Right lobe of liver (tissue), 6 donors: ENCODE measurements at regions not wholly inside any gene's neighbourhood (a gene's known extent, or its start where the extent isn't known, plus 50 kb on each side); places are given as distances from the start of the nearest gene placed in this dataset.

ENCODE experiments used
- ATAC-seq, 4 donors: fragments of 200-7000 bp; cut with Tn5 transposase; one replicate each; pipeline ENCODE4 v1.9.1; 2020; ENCODE audit warnings: mild to moderate bottlenecking in 4 of 4, moderate library complexity in 4 of 4
- DNase-seq, 3 donors: peaks; one replicate each; pipeline ENCODE4 v3.0.0-alpha.2; 2020
- H3K27ac ChIP-seq, 3 donors: fragments of 200-600 bp; one replicate each; pipeline ENCODE4 v1.8.0; 2022
- H3K27me3 ChIP-seq, 2 donors: fragments of 200-600 bp; one replicate each; pipeline ENCODE4 v1.8.0; 2022
- H3K36me3 ChIP-seq, 4 donors: fragments of 200-600 bp; sonication (generic) in 1 of 4; one replicate each; pipeline versions ENCODE4 v1.5.1 to v1.8.0; 2017 to 2022; ENCODE audit warnings: control low read depth in 1 of 4
- H3K4me1 ChIP-seq, 4 donors: fragments of 200-600 bp; sonication (generic) in 1 of 4; one replicate each; pipeline versions ENCODE4 v1.5.1 to v1.8.0; 2017 to 2022; ENCODE audit warnings: control low read depth in 1 of 4
- H3K4me3 ChIP-seq, 3 donors: fragments of 200-600 bp; one replicate each; pipeline ENCODE4 v1.8.0; 2022
- H3K9me3 ChIP-seq, 4 donors: fragments of 200-600 bp; sonication (generic) in 1 of 4; one replicate each; pipeline versions ENCODE4 v1.5.1 to v1.8.0; 2017 to 2022; ENCODE audit warnings: control low read depth in 1 of 4
- CTCF ChIP-seq, 4 donors: fragments of 200-600 bp in 3 of 4; fragments of 450-650 bp in 1 of 4; IDR thresholded peaks; one replicate each; pipeline versions ENCODE4 v1.5.1 to v1.8.0; 2016 to 2022; ENCODE audit warnings: antibody characterized with exemption in 4 of 4, mild to moderate bottlenecking in 2 of 4
- POLR2A ChIP-seq: fragments of 450-650 bp; IDR thresholded peaks from one replicate; pipeline ENCODE4 v1.6.1; 2017; ENCODE audit warnings: antibody characterized with exemption, mild to moderate bottlenecking
- WGBS: methylation state at CpG from one replicate; pipeline ENCODE4 v1.1.6; 2018; ENCODE audit warnings: low coverage, low lambda C conversion rate; ENCODE audit not compliant: insufficient coverage; ENCODE audit errors: missing lambda C conversion rate; 5-methylcytosine and 5-hydroxymethylcytosine counted together
- intact Hi-C, 2 donors: fragments of 100-400 bp; cut with DNase I; formaldehyde crosslinking; loops; one replicate each; pipeline versions ENCODE4 v1.11.2 to v1.14.1; 2022
- donor health status: DM: no; HTN: yes; CAD: no.
- donor health status: DM: no; HTN: no; CAD: no.
- donor health status: DM: no; HTN: no; CAD: no.
- donor health status: DM: no; HTN: yes; CAD: no.
- donor health status: DM: no; HTN: yes; CAD: no.

- ATAC-seq (no peak), DNase-seq (no peak)
- no peaks in the 10 kb centered on the region for H3K9me3 ChIP-seq
- TF ChIP-seq CTCF (IDR thresholded peaks at IDR 0.05) (no peak), POLR2A (no peak)
- intact Hi-C loops = no loop called here
- H3K27me3 ChIP-seq = no peaks in the 10 kb centered on the region
- no peaks in the 10 kb centered on the region for H3K36me3 ChIP-seq
- H3K4me3 ChIP-seq = no peak overlapping the region
- 34% methylated on average over 6 of the region's 6 CpGs for WGBS
- no peaks in the 10 kb centered on the region for H3K4me1 ChIP-seq
- no peak overlapping the region for H3K27ac ChIP-seq
Observed at GRCh38 chr13:83943530-83944279, 61.4 kb upstream of the SLITRK1 start.

DNA sequence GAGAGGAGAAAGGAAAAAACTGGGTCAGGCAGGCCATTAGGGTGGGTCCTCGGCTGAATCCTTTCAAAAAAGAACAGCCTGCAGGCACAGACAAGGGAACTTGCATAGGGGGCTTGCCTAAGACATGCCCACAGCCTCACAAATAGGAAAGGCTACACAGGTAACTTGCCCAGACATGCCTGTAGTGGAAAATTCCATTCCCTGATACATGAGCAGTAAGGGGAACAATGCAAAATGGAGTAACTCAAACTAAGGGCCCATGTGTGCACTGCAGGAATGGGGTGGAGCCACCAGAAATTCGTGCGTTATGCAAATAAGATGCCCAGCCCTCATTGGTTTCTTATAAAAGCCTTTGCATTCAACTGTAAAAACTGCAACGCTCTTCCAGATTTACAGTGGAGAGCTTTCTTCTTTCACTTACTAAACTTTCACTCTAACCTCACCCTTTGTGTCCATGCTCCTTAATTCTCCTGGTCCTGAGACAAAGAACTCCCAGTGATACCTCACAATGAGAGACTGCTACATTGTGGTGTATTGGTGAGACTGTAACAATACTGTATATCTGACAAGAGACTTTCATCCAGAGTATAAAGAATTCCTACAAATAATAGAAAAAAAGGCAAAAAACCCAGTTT is 59.5 kb upstream of the SLITRK1 start:
- Histone ChIP-seq H3K4me3 (no peak overlapping the region), H3K9me3 (no peaks in the 10 kb centered on the region), H3K27ac (no peak overlapping the region), H3K4me1 (no peaks in the 10 kb centered on the region), H3K36me3 (no peaks in the 10 kb centered on the region), H3K27me3 (no peaks in the 10 kb centered on the region)
- intact Hi-C loops = no loop called here
- whole genome bisulfite sequencing = 46% methylated on average over 4 of the region's 4 CpGs
- ATAC-seq (no peak), DNase-seq (no peak)
- TF ChIP-seq CTCF (IDR thresholded peaks at IDR 0.05) (no peak), POLR2A (no peak)

GRCh38 chr13:83940742-83941141 is 58.5 kb upstream of the SLITRK1 start:
- intact Hi-C loops = no loop called here
- Histone ChIP-seq H3K27ac (no peak overlapping the region), H3K4me1 (no peaks in the 10 kb centered on the region), H3K27me3 (no peaks in the 10 kb centered on the region), H3K36me3 (no peaks in the 10 kb centered on the region), H3K9me3 (no peaks in the 10 kb centered on the region), H3K4me3 (no peak overlapping the region)
- ATAC-seq (no peak), DNase-seq (no peak)
- no peak for TF ChIP-seq POLR2A
- TF ChIP-seq CTCF (IDR thresholded peaks at IDR 0.05) = no peak
- WGBS = 54% methylated on average over 1 of the region's 1 CpG

DNA sequence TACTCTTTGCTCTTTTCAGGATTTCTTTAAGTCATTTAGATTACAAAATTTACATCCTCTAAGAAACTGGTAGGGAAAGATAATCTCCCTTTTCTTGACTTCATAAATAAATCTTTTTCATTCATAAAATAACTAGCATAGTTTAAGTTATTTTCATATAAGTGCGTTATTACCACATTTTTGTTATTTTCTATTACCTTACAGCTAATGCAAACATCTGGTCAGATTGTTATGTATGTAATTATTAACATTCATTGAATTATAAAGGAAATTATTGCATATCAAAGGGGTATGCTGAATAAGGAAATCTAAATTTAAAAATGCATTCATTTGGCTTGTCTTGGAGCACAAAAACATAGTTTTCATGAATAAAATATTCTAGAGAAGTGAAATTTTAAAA is 55.3 kb upstream of the SLITRK1 start:
- H3K4me3 ChIP-seq = no peak overlapping the region
- TF ChIP-seq CTCF (IDR thresholded peaks at IDR 0.05) (no peak), POLR2A (no peak)
- DNase-seq (no peak), ATAC-seq (no peak)
- no peaks in the 10 kb centered on the region for H3K27me3 ChIP-seq
- intact Hi-C loops = no loop called here
- no peaks in the 10 kb centered on the region for H3K36me3 ChIP-seq
- no peak overlapping the region for H3K27ac ChIP-seq
- no peaks in the 10 kb centered on the region for H3K4me1 ChIP-seq
- 43% methylated on average over 1 of the region's 1 CpG for WGBS
- H3K9me3 ChIP-seq = no peaks in the 10 kb centered on the region
